GM12878 (cell line): ENCODE measurements at regions not wholly inside any gene's neighbourhood (a gene's known extent, or its start where the extent isn't known, plus 50 kb on each side); places are given as distances from the start of the nearest gene placed in this dataset.

ENCODE experiments used
- ATAC-seq: fragments of 200-7000 bp; cut with Tn5 transposase; 3 replicates; pipeline ENCODE4 v1.9.1; 2020; ENCODE audit warnings: mild to moderate bottlenecking, moderate library complexity
- BruUV-seq: library from RNA; stranded (reverse); fragments of 400-500 nt; replicated peaks from 2 replicates; lab custom pipeline; 2021; lab: Mats Ljungman, UMichigan
- CTCF ChIA-PET: fragments of 300-600 bp; sonication (Branson Sonifier 250); formaldehyde crosslinking; extraction: SDS; loops from one replicate; lab custom pipeline; 2021; ENCODE audit warnings: inconsistent platforms; lab: Yijun Ruan, JAX
- POLR2A ChIA-PET: fragments of 350-600 bp; formaldehyde crosslinking; extraction: SDS; loops from one replicate; lab custom pipeline; 2021; ENCODE audit warnings: inconsistent platforms; lab: Charles Lee
- RAD21 ChIA-PET: fragments of 300-600 bp; sonication (Branson Sonifier 250); formaldehyde crosslinking; loops from one replicate; lab custom pipeline; 2023; ENCODE audit warnings: antibody characterized with exemption; ENCODE audit not compliant: unreplicated experiment; lab: Charles Lee
- SMC1A ChIA-PET: fragments of 300-600 bp; sonication (Branson Sonifier 250); formaldehyde crosslinking; loops from one replicate; lab custom pipeline; 2023; ENCODE audit not compliant: unreplicated experiment, uncharacterized antibody; lab: Charles Lee
- DNase-seq: peaks from one replicate; pipeline ENCODE4 v3.0.0-alpha.2; 2011; ENCODE audit warnings: low read depth, low spot score
- FAIRE-seq: peaks from 3 replicates; lab custom pipeline; 2011; peaks lifted over from hg19 to GRCh38; lab: Jason Lieb, UNC
- H2AFZ ChIP-seq: 2 replicates; pipeline ENCODE4 v1.6.0; 2011; ENCODE audit warnings: low read depth, low read length, control low read depth; ENCODE audit not compliant: control insufficient read depth
- H3K27ac ChIP-seq: 2 replicates; pipeline ENCODE4 v1.5.1; 2011; ENCODE audit warnings: control low read depth; ENCODE audit not compliant: control insufficient read depth, insufficient read depth
- H3K27me3 ChIP-seq, 2 experiments: replicated peaks in 1 of 2; 2 replicates each; pipeline versions ENCODE4 v1.6.0 to v1.6.1; 2011; ENCODE audit warnings: low read length in 1 of 2; ENCODE audit not compliant: control insufficient read depth in 2 of 2, insufficient read depth in 2 of 2
- H3K36me3 ChIP-seq, 2 experiments: 2 replicates each; pipeline ENCODE4 v1.5.1; 2011; ENCODE audit warnings: low read length in 1 of 2; ENCODE audit not compliant: control insufficient read depth in 2 of 2, insufficient read depth in 2 of 2
- H3K4me1 ChIP-seq: 2 replicates; pipeline ENCODE4 v1.6.1; 2011; ENCODE audit warnings: mild to moderate bottlenecking, low read length, moderate library complexity, mixed read lengths; ENCODE audit not compliant: control insufficient read depth, insufficient read depth
- H3K4me2 ChIP-seq: 2 replicates; pipeline ENCODE4 v1.6.0; 2011; ENCODE audit warnings: control low read depth; ENCODE audit not compliant: control insufficient read depth, insufficient read depth
- H3K4me3 ChIP-seq: fragments of 200-600 bp; sonication (generic); 2 replicates; pipeline ENCODE4 v1.5.1; 2016
- H3K79me2 ChIP-seq: 2 replicates; pipeline ENCODE4 v1.6.0; 2011; ENCODE audit warnings: low read length; ENCODE audit not compliant: control insufficient read depth, insufficient read depth
- H3K9ac ChIP-seq: 2 replicates; pipeline ENCODE4 v1.8.0; 2011; ENCODE audit warnings: low read length, control low read depth, mixed read lengths; ENCODE audit not compliant: control insufficient read depth, insufficient read depth
- H3K9me3 ChIP-seq: replicated peaks from 3 replicates; pipeline ENCODE4 v1.5.1; 2011; ENCODE audit warnings: mild to moderate bottlenecking, low read length; ENCODE audit not compliant: control insufficient read depth, insufficient read depth
- H4K20me1 ChIP-seq: 2 replicates; pipeline ENCODE4 v1.6.0; 2011; ENCODE audit not compliant: control insufficient read depth, insufficient read depth
- ASH2L ChIP-seq: fragments of 300-600, 200-600 bp; sonication (generic); IDR thresholded peaks from 2 replicates; pipeline ENCODE4 v1.6.1; 2017; ENCODE audit warnings: low read depth, mild to moderate bottlenecking, borderline replicate concordance
- BMI1 ChIP-seq: fragments of 450-650 bp; IDR thresholded peaks from 2 replicates; pipeline ENCODE4 v1.6.1; 2016; ENCODE audit warnings: mild to moderate bottlenecking, moderate library complexity, borderline replicate concordance
- CBFB ChIP-seq: IDR thresholded peaks from 2 replicates; pipeline ENCODE4 v1.6.1; 2016; ENCODE audit warnings: antibody characterized with exemption, low read depth
- ESRRA ChIP-seq: IDR thresholded peaks from 2 replicates; pipeline ENCODE4 v1.6.1; 2012; ENCODE audit warnings: mild to moderate bottlenecking, low read length, improper control_type of control experiment
- HDAC2 ChIP-seq: fragments of 200-600 bp; sonication (generic); IDR thresholded peaks from 2 replicates; pipeline ENCODE4 v1.6.1; 2017
- IRF5 ChIP-seq: fragments of 450-650 bp; IDR thresholded peaks from 2 replicates; pipeline ENCODE4 v1.6.1; 2017; ENCODE audit warnings: borderline replicate concordance
- MXI1 ChIP-seq: fragments of 150-350 bp; IDR thresholded peaks from 2 replicates; pipeline ENCODE4 v1.6.1; 2011; ENCODE audit warnings: low read depth, mild to moderate bottlenecking, inconsistent platforms, low read length, improper control_type of control experiment
- PML ChIP-seq: IDR thresholded peaks from 2 replicates; pipeline ENCODE4 v1.6.1; 2012; ENCODE audit warnings: low read length, inconsistent platforms
- RUNX3 ChIP-seq: IDR thresholded peaks from 2 replicates; pipeline ENCODE4 v1.6.1; 2012; ENCODE audit warnings: low read length, inconsistent platforms
- WGBS: methylation state at CpG from one replicate; pipeline ENCODE4 v1.1.6; 2016; ENCODE audit warnings: low lambda C conversion rate; ENCODE audit not compliant: insufficient replicate concordance, insufficient coverage; ENCODE audit errors: missing lambda C conversion rate; 5-methylcytosine and 5-hydroxymethylcytosine counted together
- in situ Hi-C: fragments of 300-500 bp; cut with MboI; formaldehyde crosslinking; loops from 9 replicates; pipeline ENCODE4 v1.14.3; 2018; ENCODE audit warnings: mixed read lengths
- intact Hi-C: fragments of 100-400 bp; cut with micrococcal nuclease; formaldehyde crosslinking; loops from one replicate; pipeline ENCODE4 v1.14.2; 2022; ENCODE audit not compliant: unreplicated experiment
- TF ChIP-seq, protein P1 (sequence below): IDR thresholded peaks from 2 replicates; pipeline ENCODE4 v1.6.1; 2012; ENCODE audit warnings: low read depth, low read length, improper control_type of control experiment

GRCh38 chr22:48043581-48043980 lies 1281.1 kb downstream of the TBC1D22A start:
- CTCF ChIA-PET, result no interaction called here
- no peak for DNase-seq

More at GRCh38 chr22:48043581-48043980, 1281.1 kb downstream of the TBC1D22A start:
- in situ Hi-C loops, result no loop called here
- no peak overlapping the region for H3K4me3 ChIP-seq
- H3K27me3 ChIP-seq, result no peaks in the 10 kb centered on the region
- WGBS, result 39% methylated on average over 6 of the region's 6 CpGs
- H4K20me1 ChIP-seq, result no peaks in the 10 kb centered on the region
- no peaks in the 10 kb centered on the region for H3K36me3 ChIP-seq
- H3K9me3 ChIP-seq, result no peaks in the 10 kb centered on the region
- ChIA-PET SMC1A (no interaction called here), RAD21 (no interaction called here)
- no peak overlapping the region for H3K4me2 ChIP-seq
- intact Hi-C loops, result no loop called here
- no peak for ATAC-seq
- BruUV-seq, result no TSS peak
- no peak overlapping the region for H3K27ac ChIP-seq
- FAIRE-seq, result no peak
- no peak overlapping the region for H3K9ac ChIP-seq
- no peaks in the 10 kb centered on the region for H3K79me2 ChIP-seq
- H3K4me1 ChIP-seq, result peaks cover 16% of the 10 kb centered on the region
- no peak for TF ChIP-seq RUNX3
- no peak for TF ChIP-seq MXI1
- TF ChIP-seq ESRRA, result no peak
- TF ChIP-seq, protein P1, sequence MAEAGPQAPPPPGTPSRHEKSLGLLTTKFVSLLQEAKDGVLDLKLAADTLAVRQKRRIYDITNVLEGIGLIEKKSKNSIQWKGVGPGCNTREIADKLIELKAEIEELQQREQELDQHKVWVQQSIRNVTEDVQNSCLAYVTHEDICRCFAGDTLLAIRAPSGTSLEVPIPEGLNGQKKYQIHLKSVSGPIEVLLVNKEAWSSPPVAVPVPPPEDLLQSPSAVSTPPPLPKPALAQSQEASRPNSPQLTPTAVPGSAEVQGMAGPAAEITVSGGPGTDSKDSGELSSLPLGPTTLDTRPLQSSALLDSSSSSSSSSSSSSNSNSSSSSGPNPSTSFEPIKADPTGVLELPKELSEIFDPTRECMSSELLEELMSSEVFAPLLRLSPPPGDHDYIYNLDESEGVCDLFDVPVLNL, result no peak
- no peak for TF ChIP-seq HDAC2
- no peak for TF ChIP-seq CBFB
- no peak for TF ChIP-seq BMI1
- TF ChIP-seq PML, result no peak
- no peak for TF ChIP-seq ASH2L
- no peak for TF ChIP-seq IRF5
- TF ChIP-seq, all 136 proteins: peak for 0
- POLR2A ChIA-PET, result no interaction called here
- H2AFZ ChIP-seq, result no peak overlapping the region
